GM19328 (cell line): ENCODE measurements at regions not wholly inside any gene's neighbourhood (a gene's known extent, or its start where the extent isn't known, plus 50 kb on each side); places are given as distances from the start of the nearest gene placed in this dataset.
"Not testable (repeated sequence)": the region's sequence is repeated elsewhere in the genome, so short reads cannot be mapped to it uniquely, and the experiment has no call there.

Experiments
- ATAC-seq: cut with Tn5 transposase; IDR thresholded peaks from one replicate; pipeline ENCODE4 v1.9.1; 2021; ENCODE audit warnings: mild to moderate bottlenecking, moderate library complexity; ENCODE audit not compliant: unreplicated experiment

GRCh38 chr14:21817010-21817409 is 143.4 kb upstream of the OR4E1 start:
- ATAC-seq, result not testable (repeated sequence)

GRCh38 chr14:21807975-21808374 is 134.4 kb upstream of the OR4E1 start:
- ATAC-seq, result no peak

- ATAC-seq, result no peak
Observed at GRCh38 chr14:21804981-21805380, 131.4 kb upstream of the OR4E1 start.

GRCh38 chr14:21802441-21802840 is 128.8 kb upstream of the OR4E1 start:
- ATAC-seq, result no peak

- no peak for ATAC-seq
Observed at GRCh38 chr14:21796916-21797315, 123.3 kb upstream of the OR4E1 start.

GRCh38 chr14:21795456-21795855 is 121.8 kb upstream of the OR4E1 start:
- no peak for ATAC-seq

- no peak for ATAC-seq
Observed at GRCh38 chr14:21791749-21792148, 118.1 kb upstream of the OR4E1 start.

- ATAC-seq, result not testable (repeated sequence)
Observed at GRCh38 chr14:21788687-21789086, 115.1 kb upstream of the OR4E1 start.

GRCh38 chr14:21787242-21787641 is 113.6 kb upstream of the OR4E1 start:
- ATAC-seq, result not testable (repeated sequence)

- ATAC-seq, result no peak
Observed at GRCh38 chr14:21781543-21781942, 107.9 kb upstream of the OR4E1 start.

GRCh38 chr14:21780429-21781084 is 106.9 kb upstream of the OR4E1 start:
- ATAC-seq, result no peak

GRCh38 chr14:21771671-21772070 is 98.1 kb upstream of the OR4E1 start:
- no peak for ATAC-seq

- no peak for ATAC-seq
Observed at GRCh38 chr14:21768875-21769257, 95.2 kb upstream of the OR4E1 start.

GRCh38 chr14:21768116-21768874 is 94.7 kb upstream of the OR4E1 start:
- ATAC-seq, result no peak

- not testable (repeated sequence) for ATAC-seq
Observed at GRCh38 chr14:21760360-21760759, 86.7 kb upstream of the OR4E1 start.

GRCh38 chr14:21749306-21749868 is 75.8 kb upstream of the OR4E1 start:
- ATAC-seq, result no peak

- no peak for ATAC-seq
Observed at GRCh38 chr14:21748869-21749303, 75.3 kb upstream of the OR4E1 start.

GRCh38 chr14:21735639-21736307 is 62.2 kb upstream of the OR4E1 start:
- no peak for ATAC-seq

- ATAC-seq, result no peak
Observed at GRCh38 chr14:21735200-21735599, 61.6 kb upstream of the OR4E1 start.

GRCh38 chr14:21734457-21735074 is 60.9 kb upstream of the OR4E1 start:
- no peak for ATAC-seq

- no peak for ATAC-seq
Observed at GRCh38 chr14:21729703-21730233, 56.1 kb upstream of the OR4E1 start.
